GM21526 (cell line): ENCODE measurements at regions not wholly inside any gene's neighbourhood (a gene's known extent, or its start where the extent isn't known, plus 50 kb on each side); places are given as distances from the start of the nearest gene placed in this dataset.

Source experiments
- ATAC-seq: cut with Tn5 transposase; IDR thresholded peaks from one replicate; pipeline ENCODE4 v1.9.1; 2021; ENCODE audit warnings: moderate library complexity; ENCODE audit not compliant: unreplicated experiment, low FRiP score

DNA sequence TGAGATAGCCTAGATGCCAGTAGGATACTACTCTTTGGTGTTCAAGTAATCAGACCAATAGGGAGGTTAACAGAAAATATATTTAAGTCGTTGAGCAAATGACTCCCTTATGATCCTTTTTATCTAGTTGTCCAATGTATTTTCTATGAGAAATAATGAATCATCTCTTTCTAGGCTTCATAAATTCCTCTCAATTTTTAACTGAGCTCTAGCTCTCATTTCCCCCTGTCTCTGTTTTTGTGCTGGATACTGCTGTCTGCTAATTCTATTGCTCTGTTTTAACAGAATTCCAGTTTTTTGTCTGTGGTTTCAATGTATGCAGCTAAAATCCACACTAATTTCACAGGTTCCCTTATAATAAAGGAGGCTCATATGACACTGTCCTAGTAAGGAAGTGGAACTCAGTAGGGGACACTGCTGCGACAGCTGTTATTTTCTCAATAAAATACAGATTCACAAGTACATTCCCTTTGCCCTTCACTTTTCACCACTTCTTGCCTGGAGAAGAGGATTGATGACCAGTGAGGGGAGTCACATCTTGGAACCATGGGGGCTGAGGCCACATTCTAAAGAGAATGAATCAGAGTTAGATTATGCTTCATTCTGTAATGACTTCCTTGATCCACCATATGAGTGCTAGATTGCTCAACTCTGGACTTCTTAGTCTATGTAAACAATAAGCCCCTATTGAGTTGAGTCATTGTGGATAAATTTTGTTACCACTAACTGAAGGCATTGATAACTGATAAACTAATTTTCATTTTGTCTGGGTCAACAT is 558.7 kb upstream of the KCNMB2 start:
- ATAC-seq = no peak

DNA sequence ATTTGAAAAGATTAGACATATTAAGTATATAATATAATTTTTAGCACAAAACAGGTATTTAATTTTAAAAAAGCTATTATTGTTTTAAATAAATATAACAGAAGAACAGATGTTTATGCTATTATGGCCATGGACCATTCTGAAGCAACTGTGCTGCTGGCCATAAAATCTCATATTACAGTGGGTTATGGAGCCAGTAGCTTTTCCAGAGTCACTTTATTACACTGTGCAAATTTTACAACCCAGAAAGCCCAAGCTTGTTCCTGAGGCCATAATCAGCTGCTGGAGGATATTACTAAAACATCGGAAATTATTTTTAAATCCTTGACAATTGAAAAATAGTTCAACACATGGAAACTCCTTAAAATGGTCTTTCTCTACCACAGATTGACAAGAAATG is 557.3 kb upstream of the KCNMB2 start:
- ATAC-seq = no peak

DNA sequence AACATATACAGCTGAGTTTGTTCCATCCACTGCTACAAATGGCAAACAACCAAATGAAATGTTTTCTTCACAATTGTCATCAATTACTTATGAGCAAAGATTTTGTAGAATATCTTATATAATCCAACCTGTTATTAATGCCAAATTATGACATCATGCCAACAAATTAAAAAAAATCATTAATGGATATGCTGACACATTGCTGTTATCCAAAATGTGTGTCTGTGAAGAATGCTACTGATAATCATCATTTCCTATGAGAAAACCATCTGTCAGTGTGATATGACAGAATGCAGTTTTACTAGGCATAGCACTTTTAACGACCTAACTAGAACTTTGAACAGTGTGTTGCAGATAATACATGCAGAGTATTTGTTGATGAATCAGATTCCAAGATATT is 556.5 kb upstream of the KCNMB2 start:
- ATAC-seq = no peak

DNA sequence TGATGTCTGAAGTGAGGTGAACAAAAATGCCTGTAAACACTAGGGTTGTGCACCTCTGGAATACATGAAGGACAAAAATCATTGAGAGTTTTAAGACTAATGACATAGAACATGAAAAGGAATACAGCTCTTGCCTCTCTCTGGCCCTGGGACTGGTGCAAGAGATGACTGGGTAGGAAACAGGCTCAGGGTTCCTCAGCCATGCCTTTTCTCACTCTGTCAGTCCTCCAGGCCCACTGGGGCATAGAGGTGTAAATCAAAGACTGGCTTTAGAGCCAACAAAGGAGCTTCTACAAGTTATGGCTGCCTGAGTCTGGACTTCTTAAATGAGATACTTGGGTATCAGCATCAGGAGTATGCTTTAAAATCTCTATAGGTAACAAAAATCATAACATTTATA is 554.7 kb upstream of the KCNMB2 start:
- no peak for ATAC-seq

GRCh38 chr3:177982034-177982433 is 554.2 kb upstream of the KCNMB2 start:
- ATAC-seq = no peak

- no peak for ATAC-seq
Measured at GRCh38 chr3:177983320-177983719, 552.9 kb upstream of the KCNMB2 start.

DNA sequence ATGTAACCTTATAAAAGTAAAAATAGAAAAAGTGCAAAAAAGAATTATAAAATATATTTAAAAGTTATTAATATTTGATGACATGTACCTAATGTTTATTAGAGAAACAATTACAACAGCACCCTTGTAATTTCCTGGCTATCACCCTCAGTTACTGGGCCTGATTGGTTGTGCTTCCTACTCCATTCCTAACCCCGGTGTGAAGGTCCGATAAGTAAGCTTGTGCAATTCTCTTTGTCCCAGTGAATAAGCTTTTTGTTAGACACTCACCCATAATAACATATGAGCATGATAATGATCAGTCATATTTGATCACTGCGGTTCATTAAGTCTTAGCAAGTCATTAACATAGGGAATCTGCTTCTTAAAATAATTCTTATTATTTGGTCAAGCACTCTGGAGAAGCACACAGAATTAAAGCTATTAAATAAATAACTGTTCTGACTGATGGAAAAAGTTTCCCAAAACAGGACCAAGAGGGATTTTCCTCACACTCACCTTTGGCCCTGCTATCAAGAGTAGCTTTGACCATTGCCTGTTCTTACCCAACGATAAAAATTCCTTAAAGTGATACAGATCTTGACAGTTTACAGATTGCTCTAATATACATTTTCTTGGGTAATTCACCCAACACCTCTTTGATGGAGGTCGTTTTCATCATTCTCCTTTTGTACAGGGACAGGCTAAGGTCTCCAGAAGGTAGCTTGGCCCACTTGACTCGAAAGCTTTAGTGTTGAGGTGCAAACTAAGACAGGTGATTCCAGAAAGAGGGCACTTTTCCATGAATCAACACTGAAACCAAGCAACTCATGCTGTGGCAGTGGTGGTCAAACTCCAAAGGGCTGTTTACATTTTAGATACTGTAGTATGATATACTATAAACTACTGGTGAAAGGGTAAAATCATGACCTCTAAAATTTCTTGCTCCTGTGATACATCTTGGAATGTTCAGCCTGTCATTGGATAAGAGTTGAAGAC is 543.0 kb upstream of the KCNMB2 start:
- ATAC-seq = no peak

- no peak for ATAC-seq
Measured at GRCh38 chr3:177994976-177995375, 541.3 kb upstream of the KCNMB2 start.

GRCh38 chr3:177995381-177996085 is 540.7 kb upstream of the KCNMB2 start:
- no peak for ATAC-seq

DNA sequence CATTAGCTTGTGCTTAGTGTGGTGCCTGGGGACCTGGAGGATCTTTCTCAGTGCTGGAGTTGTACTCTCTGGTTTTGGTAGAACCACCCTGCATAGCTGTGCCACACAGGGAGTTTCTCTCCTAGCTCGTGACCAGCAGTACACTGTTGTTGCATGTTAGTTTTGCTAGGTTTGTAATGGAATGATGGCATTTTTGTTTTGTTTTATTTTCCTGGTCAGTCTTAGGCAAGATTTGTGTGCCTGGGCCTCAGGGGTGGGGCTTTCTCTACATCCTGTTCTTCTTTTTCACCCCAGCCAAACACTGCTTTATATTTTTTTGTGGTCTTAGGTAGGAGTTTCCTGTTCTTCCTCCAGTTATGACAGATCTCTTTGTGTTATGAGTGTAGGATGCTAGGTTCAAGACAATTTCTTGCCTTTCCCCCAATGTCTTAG is 534.5 kb upstream of the KCNMB2 start:
- ATAC-seq = peak; percentile 98

DNA sequence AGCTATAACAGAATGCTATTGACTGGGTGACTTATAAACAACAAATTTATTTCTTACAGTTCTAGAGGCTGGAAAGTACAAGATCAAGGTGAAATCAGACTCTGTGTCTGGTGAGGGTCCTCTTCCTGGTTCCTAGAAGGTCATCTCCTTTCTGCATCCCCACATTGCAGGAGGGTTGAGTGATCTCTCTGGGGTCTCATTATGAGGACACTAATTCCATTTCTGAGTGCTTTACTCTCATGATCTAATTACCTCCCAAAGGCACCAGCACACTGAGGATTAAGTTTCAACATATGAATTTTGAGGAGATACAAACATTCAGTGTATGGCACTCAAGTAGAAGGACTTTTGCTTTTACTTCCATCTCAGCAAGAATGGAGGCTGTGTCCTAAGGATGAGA is 534.1 kb upstream of the KCNMB2 start:
- ATAC-seq = no peak

DNA sequence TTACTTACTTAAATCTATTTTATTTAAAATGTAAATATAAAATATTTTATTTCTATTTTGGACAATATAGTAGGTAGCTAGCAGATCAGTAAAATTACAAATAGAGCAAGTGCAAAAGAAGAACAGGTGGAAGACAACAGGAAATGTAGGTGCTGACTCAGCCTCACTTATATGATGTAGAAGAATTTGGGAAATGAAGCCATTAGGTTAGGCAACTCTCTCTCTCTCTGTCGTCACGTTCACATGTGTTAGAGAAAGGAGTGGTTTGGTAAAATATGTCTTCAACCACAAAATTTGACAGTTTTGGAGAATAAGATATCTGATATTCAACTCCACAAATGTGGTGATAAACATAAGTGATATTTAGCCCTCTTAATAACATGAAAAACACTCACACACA is 532.5 kb upstream of the KCNMB2 start:
- no peak for ATAC-seq

- ATAC-seq = no peak
Measured at GRCh38 chr3:178005961-178006360, 530.3 kb upstream of the KCNMB2 start.

DNA sequence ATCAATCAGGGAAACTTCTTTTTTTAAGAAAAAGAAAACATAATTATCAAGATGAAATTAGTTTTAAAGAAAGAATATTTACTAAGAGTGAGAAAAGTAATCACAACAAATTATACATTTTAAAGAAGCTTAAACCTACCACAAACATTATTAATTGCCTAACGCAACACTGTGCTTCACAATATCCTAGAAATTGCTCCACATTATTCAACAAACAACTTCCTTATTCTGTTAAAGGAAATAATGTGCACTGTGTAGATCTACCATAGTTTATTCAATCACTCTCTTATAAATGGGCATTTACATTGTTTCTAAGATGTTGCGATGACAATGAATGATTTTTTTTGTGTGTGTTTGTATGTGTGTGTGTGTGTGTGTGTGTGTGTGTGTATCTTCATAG is 525.9 kb upstream of the KCNMB2 start:
- no peak for ATAC-seq

GRCh38 chr3:178019645-178020044 is 516.6 kb upstream of the KCNMB2 start:
- ATAC-seq = no peak

DNA sequence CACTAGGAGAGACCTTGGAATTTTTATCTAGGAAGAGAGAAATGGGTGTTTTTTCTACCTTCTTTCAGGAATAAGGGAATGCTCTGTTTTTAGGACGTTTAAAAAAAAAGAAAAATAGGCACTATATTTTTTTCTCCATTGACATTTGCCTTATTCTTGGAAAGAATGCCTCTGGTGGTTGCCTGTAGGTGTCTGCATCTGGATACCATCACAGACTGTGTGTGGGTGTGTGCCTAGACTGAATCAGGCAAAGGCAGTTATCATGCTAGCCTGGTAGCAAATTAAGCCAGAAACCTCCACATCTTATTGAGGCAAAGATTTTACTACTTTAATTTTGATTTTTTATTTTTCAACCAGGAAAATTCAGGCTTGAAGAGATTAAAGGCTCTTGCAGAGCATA is 513.6 kb upstream of the KCNMB2 start:
- ATAC-seq = no peak

- no peak for ATAC-seq
Measured at GRCh38 chr3:178028933-178029332, 507.3 kb upstream of the KCNMB2 start.

DNA sequence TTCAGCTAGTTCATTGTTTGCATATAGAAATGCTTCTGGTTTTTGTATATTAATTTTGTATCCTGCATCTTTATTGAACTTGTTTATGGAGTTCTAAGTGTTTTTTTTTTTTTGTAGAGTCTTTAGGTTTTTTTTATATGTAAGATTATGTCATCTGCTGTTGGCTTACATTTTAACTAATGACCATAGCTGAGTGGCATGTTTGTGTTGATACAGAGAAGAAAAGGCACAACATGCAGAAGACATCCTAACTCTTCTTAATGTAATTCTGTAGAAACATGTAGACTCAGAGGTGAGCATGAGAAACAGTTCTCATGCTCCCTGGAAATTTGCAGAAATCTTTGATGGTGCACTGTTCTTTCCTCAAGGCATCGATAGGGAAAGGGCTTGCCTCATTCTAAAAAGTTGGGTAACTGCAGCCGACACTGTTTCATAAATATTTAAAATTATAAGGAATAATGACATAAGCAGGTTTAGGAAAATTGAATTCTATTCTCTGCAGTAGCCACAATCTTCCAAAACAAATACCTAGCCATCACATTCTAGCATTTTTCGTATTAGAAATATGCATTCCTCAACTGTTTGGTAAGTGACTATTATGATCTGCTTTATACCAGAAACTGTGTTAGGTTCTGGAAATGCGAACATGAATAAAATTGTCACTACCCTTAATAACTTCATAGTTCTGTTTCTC is 499.6 kb upstream of the KCNMB2 start:
- no peak for ATAC-seq

GRCh38 chr3:178041931-178042330 is 494.3 kb upstream of the KCNMB2 start:
- no peak for ATAC-seq

DNA sequence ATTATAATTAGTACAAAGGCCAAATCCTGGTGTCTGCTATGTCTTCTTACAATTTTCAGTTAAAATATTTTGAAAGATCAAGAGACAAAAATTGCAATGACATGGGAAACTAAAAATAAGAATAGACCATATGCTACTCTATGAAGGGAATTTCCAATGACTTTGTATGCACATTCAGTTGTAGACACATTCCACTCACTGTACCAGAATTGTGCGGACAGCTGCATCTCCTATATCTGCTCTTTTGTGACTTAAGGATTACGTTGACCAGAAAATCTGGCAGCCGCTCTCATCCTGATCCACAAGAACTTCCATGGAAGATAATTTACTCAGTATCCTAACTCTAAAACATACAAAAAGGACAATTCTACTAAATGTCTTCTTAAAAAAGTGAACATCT is 493.9 kb upstream of the KCNMB2 start:
- ATAC-seq = no peak
